DND-41 (cell line): ENCODE measurements at regions not wholly inside any gene's neighbourhood (a gene's known extent, or its start where the extent isn't known, plus 50 kb on each side); places are given as distances from the start of the nearest gene placed in this dataset.

ENCODE experiments used
- ATAC-seq: fragments of 200-7000 bp; cut with Tn5 transposase; 3 replicates; pipeline ENCODE4 v1.9.1; 2021; ENCODE audit warnings: low read depth; ENCODE audit not compliant: insufficient read depth
- DNase-seq: peaks from one replicate; pipeline ENCODE4 v3.0.0-alpha.2; 2020
- H2AFZ ChIP-seq: 2 replicates; pipeline ENCODE4 v1.6.0; 2012; ENCODE audit warnings: low read depth, low read length
- H3K27ac ChIP-seq: 2 replicates; pipeline ENCODE4 v1.5.1; 2012; ENCODE audit warnings: low read length, inconsistent platforms
- H3K27me3 ChIP-seq: fragments of 200-600 bp; sonication (generic); 2 replicates; pipeline ENCODE4 v1.6.0; 2012; ENCODE audit warnings: low read length, mild to moderate bottlenecking, inconsistent platforms; ENCODE audit not compliant: insufficient read depth, poor library complexity
- H3K36me3 ChIP-seq: 2 replicates; pipeline ENCODE4 v1.5.1; 2012; ENCODE audit warnings: low read length, inconsistent platforms; ENCODE audit not compliant: insufficient read depth
- H3K4me1 ChIP-seq: 2 replicates; pipeline ENCODE4 v1.5.1; 2012; ENCODE audit warnings: mild to moderate bottlenecking, low read length; ENCODE audit not compliant: insufficient read depth
- H3K4me2 ChIP-seq: 2 replicates; pipeline ENCODE4 v1.6.0; 2012; ENCODE audit warnings: mild to moderate bottlenecking, moderate library complexity, low read length, inconsistent platforms; ENCODE audit not compliant: insufficient read depth
- H3K4me3 ChIP-seq, 2 experiments: fragments of 200-600 bp in 1 of 2; shearing (Covaris generic) in 1 of 2; 2 replicates each; pipeline ENCODE4 v1.5.1; 2012 to 2016; ENCODE audit warnings: inconsistent platforms in 2 of 2, low read length in 2 of 2, mild to moderate bottlenecking in 2 of 2, low read depth in 1 of 2, moderate library complexity in 1 of 2
- H3K79me2 ChIP-seq: 2 replicates; pipeline ENCODE4 v1.6.0; 2012; ENCODE audit warnings: low read length, inconsistent platforms; ENCODE audit not compliant: insufficient read depth
- H3K9ac ChIP-seq: 2 replicates; pipeline ENCODE4 v1.6.0; 2012; ENCODE audit warnings: low read depth, mild to moderate bottlenecking, inconsistent platforms, low read length, moderate library complexity
- H3K9me3 ChIP-seq: 2 replicates; pipeline ENCODE4 v1.5.1; 2012; ENCODE audit warnings: low read length, moderate library complexity, mild to moderate bottlenecking, inconsistent platforms; ENCODE audit not compliant: insufficient read depth, severe bottlenecking
- H4K20me1 ChIP-seq: 2 replicates; pipeline ENCODE4 v1.6.0; 2012; ENCODE audit warnings: low read length; ENCODE audit not compliant: insufficient read depth
- EZH2 ChIP-seq: IDR thresholded peaks from 3 replicates; pipeline ENCODE4 v1.6.1; 2012; ENCODE audit warnings: borderline replicate concordance, low read depth, mild to moderate bottlenecking, moderate library complexity, low read length, inconsistent platforms; ENCODE audit not compliant: severe bottlenecking
- TF ChIP-seq, protein P1 (sequence below): IDR thresholded peaks from 2 replicates; pipeline ENCODE4 v1.5.1; 2012; ENCODE audit warnings: borderline replicate concordance, low read length, moderate library complexity, mild to moderate bottlenecking; ENCODE audit not compliant: poor library complexity, severe bottlenecking; ENCODE audit errors: extremely low read depth

DNA sequence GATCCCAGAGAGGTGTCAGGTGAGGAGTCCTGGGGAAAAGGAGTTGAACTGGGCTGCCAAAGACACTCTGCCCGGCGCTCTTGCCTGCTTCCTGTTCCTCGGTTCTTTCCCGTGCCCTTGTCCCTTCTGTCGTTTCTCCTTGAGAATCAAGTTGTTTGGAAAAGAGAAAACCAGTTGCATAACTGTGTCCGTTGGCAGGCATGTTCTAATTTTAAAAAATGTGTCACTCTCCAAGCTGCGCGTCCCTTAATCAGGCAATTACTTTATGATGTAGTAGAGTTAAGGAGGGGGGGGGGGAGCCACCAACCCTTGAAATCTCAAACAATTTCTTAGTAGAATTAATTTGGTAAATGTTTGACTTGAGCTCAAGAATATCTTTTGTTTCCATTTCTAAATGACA is 105.9 kb upstream of the IGSF21 start:
- ATAC-seq (no peak), DNase-seq (no peak)

DNA sequence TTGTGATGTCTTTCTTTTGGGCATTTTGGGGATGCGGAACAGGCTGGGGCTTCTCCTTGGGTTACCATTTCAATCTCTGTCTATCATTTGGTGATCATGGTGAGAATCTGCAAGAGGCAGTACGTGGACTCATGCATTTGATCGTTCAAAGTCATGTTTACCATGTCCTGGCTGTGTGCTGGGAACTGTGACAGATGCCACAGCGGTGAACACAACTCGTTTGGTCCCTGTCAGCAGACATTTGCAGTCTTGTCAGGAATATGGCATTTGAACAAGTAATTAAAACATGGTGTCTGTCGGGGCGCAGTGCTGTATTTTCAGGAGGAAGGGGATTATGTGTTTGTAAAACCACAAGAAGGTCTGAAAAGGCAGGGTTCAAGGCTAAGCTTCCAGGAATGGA is 103.3 kb upstream of the IGSF21 start:
- no peaks in the 10 kb centered on the region for H3K36me3 ChIP-seq
- no peak for ATAC-seq
- DNase-seq = no peak

More for the DNA sequence above, 105.9 kb upstream of the IGSF21 start:
- Histone ChIP-seq H3K4me2 (no peak overlapping the region), H3K4me3 (no peak overlapping the region), H3K27me3 (peaks cover 2% of the 10 kb centered on the region), H3K79me2 (no peaks in the 10 kb centered on the region), H3K27ac (no peak overlapping the region), H2AFZ (no peak overlapping the region), H3K9ac (no peak overlapping the region), H4K20me1 (peaks cover 2% of the 10 kb centered on the region; the same call in 1 of the 2 replicates), H3K36me3 (no peaks in the 10 kb centered on the region), H3K4me1 (no peaks in the 10 kb centered on the region), H3K9me3 (no peaks in the 10 kb centered on the region)
- no peak for TF ChIP-seq EZH2
- TF ChIP-seq, protein P1, sequence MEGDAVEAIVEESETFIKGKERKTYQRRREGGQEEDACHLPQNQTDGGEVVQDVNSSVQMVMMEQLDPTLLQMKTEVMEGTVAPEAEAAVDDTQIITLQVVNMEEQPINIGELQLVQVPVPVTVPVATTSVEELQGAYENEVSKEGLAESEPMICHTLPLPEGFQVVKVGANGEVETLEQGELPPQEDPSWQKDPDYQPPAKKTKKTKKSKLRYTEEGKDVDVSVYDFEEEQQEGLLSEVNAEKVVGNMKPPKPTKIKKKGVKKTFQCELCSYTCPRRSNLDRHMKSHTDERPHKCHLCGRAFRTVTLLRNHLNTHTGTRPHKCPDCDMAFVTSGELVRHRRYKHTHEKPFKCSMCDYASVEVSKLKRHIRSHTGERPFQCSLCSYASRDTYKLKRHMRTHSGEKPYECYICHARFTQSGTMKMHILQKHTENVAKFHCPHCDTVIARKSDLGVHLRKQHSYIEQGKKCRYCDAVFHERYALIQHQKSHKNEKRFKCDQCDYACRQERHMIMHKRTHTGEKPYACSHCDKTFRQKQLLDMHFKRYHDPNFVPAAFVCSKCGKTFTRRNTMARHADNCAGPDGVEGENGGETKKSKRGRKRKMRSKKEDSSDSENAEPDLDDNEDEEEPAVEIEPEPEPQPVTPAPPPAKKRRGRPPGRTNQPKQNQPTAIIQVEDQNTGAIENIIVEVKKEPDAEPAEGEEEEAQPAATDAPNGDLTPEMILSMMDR = no peak

DNA sequence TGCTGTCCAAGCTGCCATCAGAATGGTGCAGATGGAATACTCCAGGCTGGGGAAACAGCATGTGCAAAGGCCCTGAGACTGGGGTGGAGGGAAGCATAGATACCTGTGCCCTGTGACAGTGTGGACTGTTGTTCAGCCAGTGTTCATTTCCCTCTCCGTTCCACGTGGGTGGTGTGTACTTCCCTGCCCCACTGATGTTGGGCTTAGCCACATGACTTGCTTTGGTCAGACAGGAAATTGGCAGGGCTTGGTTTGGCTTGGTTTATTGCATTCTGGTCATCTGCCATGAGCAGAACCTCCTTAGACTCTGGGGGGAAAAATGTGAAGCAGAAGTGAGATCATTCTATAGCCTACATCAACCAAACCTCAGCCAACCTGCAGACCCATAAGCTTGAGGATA is 102.4 kb upstream of the IGSF21 start:
- no peaks in the 10 kb centered on the region for H3K79me2 ChIP-seq
- TF ChIP-seq EZH2 = no peak
- TF ChIP-seq, protein P1 = no peak
- no peak overlapping the region for H3K9ac ChIP-seq
- H2AFZ ChIP-seq = no peak overlapping the region
- H4K20me1 ChIP-seq = peaks cover 2% of the 10 kb centered on the region; the same call in 1 of the 2 replicates
- H3K4me2 ChIP-seq = no peak overlapping the region
- no peak overlapping the region for H3K4me3 ChIP-seq
- ATAC-seq (no peak), DNase-seq (no peak)
- no peak overlapping the region for H3K27ac ChIP-seq
- no peaks in the 10 kb centered on the region for H3K4me1 ChIP-seq
- no peaks in the 10 kb centered on the region for H3K36me3 ChIP-seq
- H3K9me3 ChIP-seq = no peaks in the 10 kb centered on the region
- H3K27me3 ChIP-seq = peaks cover 2% of the 10 kb centered on the region

More for the DNA sequence above, 103.3 kb upstream of the IGSF21 start:
- H4K20me1 ChIP-seq = peaks cover 2% of the 10 kb centered on the region; the same call in 1 of the 2 replicates
- no peaks in the 10 kb centered on the region for H3K79me2 ChIP-seq
- no peak overlapping the region for H2AFZ ChIP-seq
- no peak overlapping the region for H3K9ac ChIP-seq
- TF ChIP-seq, protein P1 = no peak
- TF ChIP-seq EZH2 = no peak
- H3K4me2 ChIP-seq = no peak overlapping the region
- no peak overlapping the region for H3K27ac ChIP-seq
- H3K9me3 ChIP-seq = no peaks in the 10 kb centered on the region
- peaks cover 2% of the 10 kb centered on the region for H3K27me3 ChIP-seq
- H3K4me3 ChIP-seq = no peak overlapping the region
- H3K4me1 ChIP-seq = no peaks in the 10 kb centered on the region
